PC-9 (cell line): ENCODE measurements at regions not wholly inside any gene's neighbourhood (a gene's known extent, or its start where the extent isn't known, plus 50 kb on each side); places are given as distances from the start of the nearest gene placed in this dataset.

Source experiments
- BruUV-seq: library from RNA; stranded (reverse); fragments of 400-500 nt; replicated peaks from 2 replicates; lab custom pipeline; 2021; lab: Mats Ljungman, UMichigan
- CTCF ChIA-PET: fragments of 300-600 bp; sonication (Branson Sonifier 250); formaldehyde crosslinking; loops from one replicate; lab custom pipeline; 2022; ENCODE audit warnings: antibody characterized with exemption; lab: Charles Lee
- POLR2A ChIA-PET: fragments of 300-600 bp; sonication (Branson Sonifier 250); formaldehyde crosslinking; loops from one replicate; lab custom pipeline; 2022; ENCODE audit warnings: antibody characterized with exemption; ENCODE audit not compliant: unreplicated experiment; lab: Charles Lee
- DNase-seq, 2 experiments: peaks; one replicate each; pipeline versions ENCODE4 v3.0.0 to v3.0.0-alpha.2; 2015 to 2022; ENCODE audit warnings: mixed read lengths in 1 of 2
- H2AFZ ChIP-seq: fragments of 200-600 bp; sonication (generic); 2 replicates; pipeline ENCODE4 v1.8.1; 2017; ENCODE audit warnings: antibody characterized with exemption
- H3F3A ChIP-seq: fragments of 200-600 bp; sonication (generic); 2 replicates; pipeline ENCODE4 v1.8.1; 2017; ENCODE audit warnings: antibody characterized with exemption, mild to moderate bottlenecking, low read depth; ENCODE audit not compliant: insufficient read depth
- H3K27ac ChIP-seq: fragments of 200-600 bp; sonication (generic); 2 replicates; pipeline ENCODE4 v1.6.1; 2016; ENCODE audit warnings: mixed run types
- H3K27me3 ChIP-seq: fragments of 200-600 bp; sonication (generic); 2 replicates; pipeline ENCODE4 v1.6.1; 2016; ENCODE audit warnings: low read depth, mixed run types; ENCODE audit not compliant: insufficient read depth
- H3K36me3 ChIP-seq: fragments of 200-600 bp; sonication (generic); 2 replicates; pipeline ENCODE4 v1.6.1; 2016; ENCODE audit warnings: low read depth, mixed run types
- H3K4me1 ChIP-seq: fragments of 200-600 bp; sonication (generic); replicated peaks from 2 replicates; pipeline ENCODE4 v1.6.1; 2016; ENCODE audit warnings: mixed run types; ENCODE audit not compliant: insufficient read depth
- H3K4me2 ChIP-seq: fragments of 200-600 bp; sonication (generic); 2 replicates; pipeline ENCODE4 v1.6.1; 2017; ENCODE audit warnings: mixed run types
- H3K4me3 ChIP-seq: fragments of 200-600 bp; sonication (generic); 2 replicates; pipeline ENCODE4 v1.6.1; 2016; ENCODE audit warnings: mixed run types
- H3K79me2 ChIP-seq: fragments of 200-600 bp; sonication (generic); 2 replicates; pipeline ENCODE4 v1.6.1; 2017; ENCODE audit warnings: low read depth, mixed run types
- H3K9me2 ChIP-seq: fragments of 200-600 bp; sonication (generic); 2 replicates; pipeline ENCODE4 v1.8.1; 2017; ENCODE audit warnings: mild to moderate bottlenecking; ENCODE audit not compliant: insufficient read depth
- H3K9me3 ChIP-seq: fragments of 200-600 bp; sonication (generic); 2 replicates; pipeline ENCODE4 v1.8.1; 2016; ENCODE audit warnings: low read depth; ENCODE audit not compliant: insufficient read depth
- H4K20me1 ChIP-seq: fragments of 200-600 bp; sonication (generic); 2 replicates; pipeline ENCODE4 v1.8.1; 2017; ENCODE audit not compliant: insufficient read depth
- EZH2 ChIP-seq: fragments of 200-600 bp; sonication (generic); IDR thresholded peaks from 2 replicates; pipeline ENCODE4 v1.8.0; 2017; ENCODE audit warnings: antibody characterized with exemption, low read depth
- intact Hi-C: fragments of 100-400 bp; cut with micrococcal nuclease; formaldehyde crosslinking; loops from one replicate; pipeline ENCODE4 v1.10.0; 2022; ENCODE audit not compliant: unreplicated experiment
- TF ChIP-seq, protein P1 (sequence below): fragments of 200-600 bp; sonication (generic); conservative IDR thresholded peaks from 2 replicates; pipeline ENCODE4 v1.6.1; 2017; ENCODE audit warnings: mixed run types, antibody characterized with exemption, mild to moderate bottlenecking, moderate library complexity

DNA sequence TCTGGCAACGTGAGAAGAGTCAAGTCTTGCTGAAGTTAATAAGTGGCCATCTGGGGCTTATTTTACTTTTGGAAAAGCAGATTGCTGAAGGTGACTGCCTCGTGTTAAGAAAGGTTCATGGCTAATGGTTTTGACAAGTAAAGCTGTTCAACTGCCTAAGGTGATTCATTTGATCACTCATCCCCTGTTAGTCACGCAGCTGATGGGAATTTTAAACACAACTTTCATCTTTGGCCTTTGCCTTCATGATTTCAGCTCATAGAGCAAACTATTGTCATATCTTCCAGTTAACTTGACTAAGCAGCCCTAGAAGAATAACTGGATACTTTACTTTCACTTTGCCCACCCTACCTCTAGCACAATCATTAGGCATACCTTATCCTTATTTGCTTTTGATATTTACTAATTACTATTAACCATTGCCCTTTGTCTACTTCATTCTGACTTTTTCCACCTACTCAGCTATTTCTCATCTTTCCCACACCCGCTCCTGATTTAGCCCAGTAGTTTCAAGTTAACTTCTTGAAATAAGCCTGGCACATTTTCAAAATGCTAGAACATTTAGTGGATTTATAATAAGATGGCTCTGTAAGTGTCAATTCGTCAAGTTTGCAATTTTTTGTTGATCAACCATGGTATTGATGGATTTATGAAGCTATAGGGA is 170.6 kb upstream of the S100G start:
- no peak overlapping the region for H3K4me3 ChIP-seq
- H2AFZ ChIP-seq: no peak overlapping the region
- no TSS peak for BruUV-seq
- TF ChIP-seq EZH2: no peak
- TF ChIP-seq, protein P1, sequence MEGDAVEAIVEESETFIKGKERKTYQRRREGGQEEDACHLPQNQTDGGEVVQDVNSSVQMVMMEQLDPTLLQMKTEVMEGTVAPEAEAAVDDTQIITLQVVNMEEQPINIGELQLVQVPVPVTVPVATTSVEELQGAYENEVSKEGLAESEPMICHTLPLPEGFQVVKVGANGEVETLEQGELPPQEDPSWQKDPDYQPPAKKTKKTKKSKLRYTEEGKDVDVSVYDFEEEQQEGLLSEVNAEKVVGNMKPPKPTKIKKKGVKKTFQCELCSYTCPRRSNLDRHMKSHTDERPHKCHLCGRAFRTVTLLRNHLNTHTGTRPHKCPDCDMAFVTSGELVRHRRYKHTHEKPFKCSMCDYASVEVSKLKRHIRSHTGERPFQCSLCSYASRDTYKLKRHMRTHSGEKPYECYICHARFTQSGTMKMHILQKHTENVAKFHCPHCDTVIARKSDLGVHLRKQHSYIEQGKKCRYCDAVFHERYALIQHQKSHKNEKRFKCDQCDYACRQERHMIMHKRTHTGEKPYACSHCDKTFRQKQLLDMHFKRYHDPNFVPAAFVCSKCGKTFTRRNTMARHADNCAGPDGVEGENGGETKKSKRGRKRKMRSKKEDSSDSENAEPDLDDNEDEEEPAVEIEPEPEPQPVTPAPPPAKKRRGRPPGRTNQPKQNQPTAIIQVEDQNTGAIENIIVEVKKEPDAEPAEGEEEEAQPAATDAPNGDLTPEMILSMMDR: no peak
- no peaks in the 10 kb centered on the region for H3K9me3 ChIP-seq
- CTCF ChIA-PET: interaction anchor here (0.5 kb wide), 1 partner anchor 961 kb away, joined by 5 read pairs; no protein-coding TSS in a partner anchor
- no peaks in the 10 kb centered on the region for H3K27me3 ChIP-seq
- no peaks in the 10 kb centered on the region for H3K36me3 ChIP-seq
- no peaks in the 10 kb centered on the region for H3K79me2 ChIP-seq
- no peaks in the 10 kb centered on the region; the same call in 1 of the 2 replicates for H3F3A ChIP-seq
- no peaks in the 10 kb centered on the region for H4K20me1 ChIP-seq
- POLR2A ChIA-PET: no interaction called here
- intact Hi-C loops: no loop called here
- no peaks in the 10 kb centered on the region for H3K9me2 ChIP-seq
- DNase-seq: peak in 1 of 2 experiments; percentile 72
- peaks cover 22% of the 10 kb centered on the region for H3K4me1 ChIP-seq
- H3K27ac ChIP-seq: peak overlapping the region; percentile 51
- peak overlapping the region; percentile 62 for H3K4me2 ChIP-seq

DNA sequence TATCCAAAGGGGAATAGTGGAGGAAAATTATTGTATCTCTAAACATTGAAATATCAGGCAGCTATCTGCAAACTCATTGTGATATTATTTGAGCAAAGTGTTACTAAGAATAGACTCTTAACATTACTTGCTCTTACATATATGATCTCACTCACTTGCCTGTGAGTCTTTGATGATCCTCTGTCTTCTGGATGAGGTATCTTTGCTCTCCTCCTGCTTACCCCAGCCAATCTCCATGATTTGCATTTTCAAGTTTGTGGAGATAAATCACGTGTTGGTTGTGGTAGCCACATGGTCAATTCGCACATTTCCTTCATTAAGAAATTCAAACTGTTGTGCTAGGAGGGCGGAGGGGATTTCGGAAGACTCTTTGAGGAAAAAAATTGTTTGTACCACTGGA is 169.9 kb upstream of the S100G start:
- BruUV-seq: no TSS peak
- intact Hi-C loops: no loop called here
- Histone ChIP-seq H3K79me2 (no peaks in the 10 kb centered on the region), H2AFZ (no peak overlapping the region), H3K36me3 (no peaks in the 10 kb centered on the region), H3F3A (peaks cover 5% of the 10 kb centered on the region; the same call in 1 of the 2 replicates), H3K9me2 (no peaks in the 10 kb centered on the region), H3K27me3 (no peaks in the 10 kb centered on the region), H3K4me1 (peaks cover 30% of the 10 kb centered on the region), H3K4me3 (no peak overlapping the region), H3K4me2 (no peak overlapping the region), H3K9me3 (no peaks in the 10 kb centered on the region), H4K20me1 (no peaks in the 10 kb centered on the region), H3K27ac (no peak overlapping the region; the same call in 1 of the 2 replicates)
- no peak for DNase-seq
- ChIA-PET POLR2A (no interaction called here), CTCF (no interaction called here)
- TF ChIP-seq, protein P1: no peak
- TF ChIP-seq EZH2: no peak

DNA sequence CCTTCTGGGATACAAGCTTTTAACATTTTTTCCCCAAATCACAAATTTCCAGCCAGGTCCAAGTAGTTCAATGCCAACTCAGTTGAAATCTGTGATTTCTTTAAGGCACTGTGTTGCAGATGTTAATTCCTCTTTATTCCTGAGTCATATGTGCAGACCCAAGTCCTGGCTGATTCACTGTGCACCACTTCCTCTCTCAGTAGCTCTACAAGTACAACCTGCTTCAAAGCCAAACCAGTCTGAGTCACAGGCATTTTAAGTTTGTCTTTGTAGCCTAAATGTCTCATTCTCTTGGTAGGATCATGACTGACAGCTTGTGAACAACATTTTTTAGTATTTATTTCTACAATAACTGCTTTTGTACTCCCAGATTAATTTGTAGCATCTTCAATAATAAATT is 165.6 kb upstream of the S100G start:
- Histone ChIP-seq H2AFZ (no peak overlapping the region), H4K20me1 (no peaks in the 10 kb centered on the region), H3K27me3 (no peaks in the 10 kb centered on the region), H3K27ac (peak overlapping the region; percentile 47), H3K79me2 (no peaks in the 10 kb centered on the region), H3K4me1 (peaks cover 27% of the 10 kb centered on the region), H3K9me2 (no peaks in the 10 kb centered on the region), H3F3A (peaks cover 6% of the 10 kb centered on the region; the same call in 1 of the 2 replicates), H3K36me3 (no peaks in the 10 kb centered on the region), H3K4me3 (no peak overlapping the region), H3K4me2 (peak overlapping the region; percentile 35; the same call in 1 of the 2 replicates), H3K9me3 (no peaks in the 10 kb centered on the region)
- CTCF ChIA-PET: no interaction called here
- no peak for TF ChIP-seq EZH2
- TF ChIP-seq, protein P1: no peak
- intact Hi-C loops: no loop called here
- no TSS peak for BruUV-seq
- peak; percentile 25 to 89 for DNase-seq
- POLR2A ChIA-PET: interaction anchor here (0.8 kb wide), 1 partner anchor 19 kb away, joined by 6 read pairs; no protein-coding TSS in a partner anchor
